NCI-H446 (cell line): ENCODE measurements at regions not wholly inside any gene's neighbourhood (a gene's known extent, or its start where the extent isn't known, plus 50 kb on each side); places are given as distances from the start of the nearest gene placed in this dataset.

Experiments used
- DNase-seq, 2 experiments: peaks; one replicate each; lab custom pipeline; 2025; lab: John Stamatoyannopoulos, UW

DNA sequence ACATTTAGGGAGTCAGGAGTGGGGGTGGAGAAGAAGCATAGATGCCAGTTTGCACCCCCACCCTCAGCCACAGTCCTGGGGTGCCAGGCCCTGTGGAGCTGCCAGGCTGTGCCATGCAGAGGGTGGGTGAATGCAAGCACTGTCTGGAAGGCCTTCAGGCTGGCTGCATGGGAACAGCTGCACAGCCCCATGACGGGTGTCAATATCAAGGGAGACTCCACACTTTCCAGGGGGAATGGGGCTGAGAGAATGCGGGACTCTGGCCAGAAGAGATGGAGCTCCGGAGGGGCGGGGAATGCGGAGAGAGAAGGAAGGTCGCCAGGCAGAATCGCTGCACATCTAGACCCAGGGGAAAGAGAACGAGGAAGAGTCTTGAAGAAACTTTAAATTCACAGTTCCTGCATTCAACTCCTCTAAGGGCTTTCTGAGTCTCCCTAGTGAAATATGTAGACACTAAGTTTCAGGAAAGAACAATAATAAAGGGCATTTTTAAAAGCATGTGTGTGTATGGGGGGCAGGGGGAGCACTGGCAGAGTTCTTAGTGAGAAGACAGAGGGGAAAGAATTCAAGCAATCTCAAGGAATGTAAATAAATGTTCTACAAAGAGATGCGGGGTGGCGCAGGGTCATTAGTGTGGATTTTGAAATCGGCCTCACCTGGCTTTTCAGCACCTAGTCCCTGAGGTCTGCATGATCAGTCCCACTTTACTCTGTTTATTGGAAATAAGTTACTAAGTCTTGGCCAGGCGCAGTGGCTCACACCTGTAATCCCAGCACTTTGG, 59.1 kb downstream of the BOD1 start:
- no peak for DNase-seq

DNA sequence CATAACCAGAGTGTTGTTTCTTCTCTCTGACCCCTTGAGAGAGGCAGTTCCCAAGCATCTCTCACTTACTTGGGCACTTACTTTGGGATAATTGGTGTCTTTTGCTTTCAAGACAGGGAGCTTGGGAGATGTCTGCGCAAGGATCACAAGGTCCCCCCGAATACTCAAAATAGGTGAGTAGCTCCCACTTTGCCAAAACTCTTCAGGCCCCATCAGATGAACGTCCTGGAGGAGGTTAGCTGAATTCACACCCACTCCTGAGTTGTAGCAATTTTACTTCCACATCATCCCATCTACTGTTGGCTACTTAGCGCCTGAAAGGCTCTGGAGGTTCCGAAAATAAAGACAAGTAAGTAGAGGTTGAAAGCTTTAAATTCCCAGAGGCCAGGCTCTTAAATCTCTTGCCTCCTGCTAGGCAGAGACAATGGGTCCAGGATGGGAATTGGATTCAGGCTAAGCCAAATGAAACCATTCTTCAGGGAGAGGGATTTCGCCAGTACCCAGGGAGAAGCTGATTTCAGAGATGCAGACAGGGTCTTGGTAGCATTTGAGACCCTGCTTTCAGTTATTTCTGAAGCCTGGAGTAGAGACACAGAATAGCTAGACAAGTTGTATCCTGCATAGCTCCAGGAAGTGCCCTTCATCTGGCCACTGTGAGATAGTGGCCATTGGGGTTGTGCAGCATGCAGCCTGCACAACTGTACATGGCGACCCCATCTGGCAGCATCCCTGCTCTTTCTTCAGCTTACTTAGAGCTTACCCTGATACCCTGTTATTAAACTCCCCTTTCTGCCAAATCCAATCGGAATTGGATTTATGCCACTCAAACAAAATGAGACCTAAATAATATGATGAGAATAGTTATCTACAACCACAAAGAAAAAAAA, 60.1 kb downstream of the BOD1 start:
- DNase-seq: no peak

DNA sequence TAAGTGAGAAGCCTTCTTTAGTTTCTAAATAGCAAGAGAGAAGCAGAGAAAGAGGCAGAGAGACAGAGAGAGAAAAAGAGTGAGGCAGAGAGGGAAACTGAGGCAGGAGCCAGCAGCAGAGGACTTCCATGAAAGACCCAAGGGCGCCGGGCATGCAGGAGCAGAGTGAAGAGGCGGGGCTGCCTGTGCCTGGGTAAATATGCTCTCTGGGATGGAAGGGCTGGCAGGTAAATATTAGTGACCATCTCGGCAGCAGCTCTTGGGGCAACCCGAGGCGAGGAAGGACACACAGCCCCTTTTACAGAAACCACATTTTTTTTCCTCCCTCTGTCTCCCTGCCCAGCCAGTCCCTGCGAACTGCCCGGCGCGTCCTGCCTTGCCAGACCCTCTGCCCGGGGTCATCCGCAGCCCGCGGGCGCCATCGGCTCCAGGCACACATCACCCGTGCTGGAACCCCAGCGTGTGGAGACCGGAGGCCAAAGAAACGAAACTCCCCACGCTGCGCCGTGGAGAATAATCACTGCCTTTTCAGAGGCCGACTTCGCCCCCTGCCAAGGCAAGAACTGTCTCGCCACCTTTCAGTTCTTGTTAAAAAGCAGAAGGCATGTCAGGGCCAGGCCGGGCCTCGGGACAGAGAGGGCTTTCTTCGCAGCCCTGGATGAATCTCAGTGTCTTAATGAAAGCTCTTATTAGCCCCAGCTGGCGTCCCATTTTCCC, 61.3 kb downstream of the BOD1 start:
- no peak for DNase-seq

- no peak for DNase-seq
These were observed 62.2 kb downstream of the BOD1 start for GRCh38 chr5:173554038-173554955.

- DNase-seq: no peak
These were observed 65.8 kb downstream of the BOD1 start for GRCh38 chr5:173550641-173551040.

DNA sequence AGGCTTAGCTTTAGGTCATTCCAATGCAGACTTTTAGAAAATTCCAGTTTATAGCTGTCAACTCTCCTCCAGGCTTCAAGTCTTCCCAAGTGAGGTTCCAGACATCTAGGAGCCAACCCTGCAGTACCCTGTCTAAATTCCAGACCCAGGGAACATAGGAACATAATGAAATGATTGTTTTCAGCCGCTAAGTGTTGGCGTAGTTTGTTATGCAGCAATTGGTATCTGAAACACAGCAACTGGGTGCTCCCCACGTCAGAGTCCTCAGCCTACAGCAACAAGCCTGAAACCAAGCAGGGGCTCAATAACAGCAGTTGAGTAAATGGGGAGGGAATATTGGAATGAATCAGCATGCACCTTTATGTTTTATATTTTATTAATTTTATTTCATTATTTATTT, 66.8 kb downstream of the BOD1 start:
- no peak for DNase-seq

GRCh38 chr5:173547579-173547978, 68.9 kb downstream of the BOD1 start:
- no peak for DNase-seq

- no peak for DNase-seq
These were observed 73.5 kb downstream of the BOD1 start for GRCh38 chr5:173542964-173543363.

GRCh38 chr5:173542159-173542558, 74.3 kb downstream of the BOD1 start:
- DNase-seq: no peak

DNA sequence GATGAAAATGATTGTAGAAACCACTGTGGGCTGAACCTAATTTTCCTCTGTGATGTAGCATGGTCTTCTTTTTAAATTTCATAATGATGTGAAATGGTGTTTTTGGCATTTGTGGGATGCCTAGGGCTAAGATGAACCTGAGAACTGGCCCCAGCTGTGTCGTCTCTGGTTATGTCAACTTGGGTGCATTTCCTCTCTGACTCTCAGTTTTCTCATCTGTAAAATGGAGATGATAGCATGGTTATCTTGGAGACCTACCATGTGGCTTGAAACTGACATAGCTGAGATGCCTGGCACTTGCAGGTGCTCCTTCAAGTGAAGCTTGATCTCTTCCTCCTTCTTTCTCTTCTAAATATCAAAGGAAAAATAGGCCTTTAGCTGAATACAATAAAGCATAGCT, 77.8 kb downstream of the BOD1 start:
- no peak for DNase-seq

GRCh38 chr5:173538018-173538417, 78.4 kb downstream of the BOD1 start:
- no peak for DNase-seq

DNA sequence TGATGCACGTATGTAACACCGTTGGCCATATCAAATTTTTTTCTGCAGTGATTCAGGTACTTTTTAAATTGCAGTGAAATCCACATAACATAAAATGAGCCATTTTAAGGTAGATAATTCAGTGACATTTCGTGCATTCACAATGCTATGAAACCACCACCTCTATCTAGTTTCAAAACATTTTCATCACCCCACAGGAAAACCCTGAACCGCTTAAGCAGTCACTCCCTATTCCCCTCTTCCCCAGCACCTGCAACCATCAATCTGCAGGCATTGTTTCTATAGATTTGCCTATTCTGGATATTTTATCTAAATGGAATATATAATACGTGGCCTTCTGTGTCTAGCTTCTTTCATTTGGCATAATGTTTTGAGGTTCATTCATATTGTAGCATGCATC, 79.2 kb downstream of the BOD1 start:
- no peak for DNase-seq

DNA sequence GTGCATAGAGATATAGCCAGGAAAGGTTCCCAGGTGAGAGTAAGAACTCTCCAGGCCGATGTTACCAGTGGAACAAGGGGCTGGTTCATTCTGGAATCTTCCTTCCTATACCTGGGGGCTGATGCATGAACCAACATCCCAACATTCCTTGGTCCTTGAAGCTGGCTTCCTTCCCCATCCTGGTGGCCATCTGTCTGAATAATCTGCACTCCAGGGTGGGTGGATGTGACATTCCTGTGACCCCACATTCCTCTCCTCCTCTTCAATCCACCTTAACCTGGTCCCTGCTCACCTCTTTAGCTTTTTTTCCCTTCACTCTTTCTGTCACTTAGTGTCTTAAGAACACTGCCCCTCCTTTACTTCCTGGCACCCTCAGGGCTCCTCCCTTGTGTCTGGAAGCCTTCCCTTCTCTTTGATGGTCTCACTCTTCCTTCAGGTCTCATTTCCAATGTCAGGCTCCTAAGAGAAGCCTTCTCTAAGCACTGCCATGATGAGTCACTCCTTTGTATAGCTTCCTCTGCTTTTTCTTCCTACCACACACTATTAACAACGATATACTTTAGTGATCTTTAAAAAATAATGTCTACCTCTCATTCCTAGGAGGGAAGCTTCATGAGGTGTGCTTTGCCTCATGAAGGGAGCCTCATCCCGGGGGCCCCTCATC, 80.3 kb downstream of the BOD1 start:
- no peak for DNase-seq

DNA sequence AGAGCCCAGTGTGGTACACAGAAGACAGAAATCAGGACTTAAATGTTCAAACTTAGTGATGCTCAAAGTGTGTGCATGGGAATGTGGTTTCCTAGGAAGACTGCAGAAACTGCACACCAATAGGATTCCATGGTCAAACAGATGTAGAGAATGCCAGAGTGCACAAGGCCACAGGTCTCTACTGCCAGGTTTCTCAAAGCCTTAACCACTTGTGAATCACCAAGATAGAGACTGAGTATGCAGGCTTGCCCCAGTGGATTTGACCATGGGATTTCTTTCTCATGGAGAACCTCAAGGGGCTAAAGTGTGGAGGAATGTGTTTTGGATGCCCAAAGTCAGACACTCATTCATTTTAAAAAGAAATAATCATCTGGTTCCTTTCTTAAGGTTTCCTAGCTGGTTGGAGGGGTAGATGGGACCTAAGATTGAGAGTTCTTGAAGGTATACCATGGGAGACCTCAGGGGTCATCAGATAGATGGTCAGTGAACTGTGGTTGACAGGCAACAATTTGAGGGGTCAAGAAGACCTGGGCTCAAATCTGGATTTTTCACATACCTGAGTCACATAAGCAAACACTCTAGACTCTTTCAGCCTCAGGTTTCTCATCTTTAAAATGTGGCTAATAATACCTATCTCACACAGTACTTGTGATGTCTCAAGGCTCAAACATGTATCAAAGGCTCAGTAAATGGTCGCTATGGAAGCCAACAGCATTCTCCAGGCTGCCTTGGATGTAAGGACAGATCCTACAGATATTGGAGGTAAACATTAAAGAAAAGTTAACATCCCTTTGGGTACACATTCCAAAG, 81.1 kb downstream of the BOD1 start:
- no peak for DNase-seq

GRCh38 chr5:173534664-173535063, 81.8 kb downstream of the BOD1 start:
- DNase-seq: no peak

- DNase-seq: no peak
These were observed 82.4 kb downstream of the BOD1 start for GRCh38 chr5:173534031-173534430.

- DNase-seq: no peak
These were observed 83.7 kb downstream of the BOD1 start for GRCh38 chr5:173532689-173533250.

DNA sequence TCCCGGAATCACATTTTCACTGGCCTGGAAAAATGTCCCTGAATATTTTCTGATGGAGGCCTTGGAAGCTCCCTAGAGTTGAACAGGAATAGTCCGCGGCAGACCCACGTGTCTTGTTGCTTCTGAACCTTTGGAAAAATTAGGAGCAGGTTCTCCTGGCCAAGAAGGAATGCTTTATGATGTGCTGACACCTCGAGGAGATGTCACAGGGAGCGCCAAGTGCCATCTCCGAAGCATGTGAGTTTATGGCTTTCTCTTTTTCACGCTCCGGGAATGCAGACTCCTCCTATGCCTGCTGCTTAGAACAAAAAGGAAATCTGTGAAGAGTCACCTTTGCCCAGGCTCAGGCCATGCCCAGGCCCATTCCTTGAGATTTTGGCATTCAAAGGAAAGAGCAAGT, 84.6 kb downstream of the BOD1 start:
- no peak for DNase-seq

DNA sequence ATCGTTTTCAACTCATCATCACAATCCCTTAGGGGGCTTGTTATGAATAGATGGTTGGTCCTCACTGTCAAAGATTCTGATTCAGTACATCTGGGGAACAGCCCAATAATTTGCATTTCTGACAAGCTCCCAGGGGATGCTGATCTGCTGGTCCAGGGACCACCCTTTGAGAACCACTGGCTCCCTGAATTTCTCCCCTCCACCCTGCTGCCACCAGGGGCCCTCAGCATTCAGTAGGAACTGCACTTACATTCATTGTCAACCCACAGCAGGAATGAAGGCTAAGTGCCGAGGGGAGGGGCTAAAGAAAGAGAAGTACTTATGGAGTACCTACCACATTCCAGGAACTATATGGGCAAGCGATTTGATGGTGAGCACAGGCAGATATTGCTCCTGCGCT, 85.9 kb downstream of the BOD1 start:
- DNase-seq: no peak

DNA sequence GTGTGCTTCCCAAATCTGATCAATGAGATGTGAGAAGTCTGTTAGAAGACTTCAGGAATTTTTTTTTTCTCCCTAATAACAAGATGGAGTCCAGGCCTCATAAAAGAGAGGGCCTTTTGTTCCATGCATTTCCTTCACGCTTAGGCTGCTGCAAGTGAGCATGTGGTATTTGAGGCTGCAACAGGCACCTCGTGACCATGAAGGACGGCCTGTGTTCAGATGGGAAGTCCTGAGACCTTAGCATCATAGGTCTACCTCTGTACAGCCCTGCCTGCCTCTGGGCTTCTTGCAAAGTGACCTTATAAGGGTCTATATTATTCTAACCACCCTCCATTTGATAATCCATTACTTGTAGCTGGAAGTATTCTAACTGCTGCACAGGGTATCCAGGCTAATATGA, 86.6 kb downstream of the BOD1 start:
- no peak for DNase-seq
